Non-pigmented ciliary epithelial cell (primary cell): ENCODE measurements at regions not wholly inside any gene's neighbourhood (a gene's known extent, or its start where the extent isn't known, plus 50 kb on each side); places are given as distances from the start of the nearest gene placed in this dataset.
A peak's percentile ranks its signal among the peaks of the same experiment; 100 is the strongest.

ENCODE experiments used
- DNase-seq: peaks from one replicate; pipeline ENCODE4 v3.0.0-alpha.2; 2010; ENCODE audit warnings: low read depth

- no peak for DNase-seq
Measured at GRCh38 chr21:27764056-27764455, 797.2 kb upstream of the ADAMTS5 start.

GRCh38 chr21:27761623-27762022 lies 794.7 kb upstream of the ADAMTS5 start:
- DNase-seq = no peak

GRCh38 chr21:27759820-27760219 lies 792.9 kb upstream of the ADAMTS5 start:
- no peak for DNase-seq

GRCh38 chr21:27759091-27759659 lies 792.3 kb upstream of the ADAMTS5 start:
- DNase-seq = no peak

GRCh38 chr21:27756191-27756590 lies 789.3 kb upstream of the ADAMTS5 start:
- no peak for DNase-seq

- no peak for DNase-seq
Measured at GRCh38 chr21:27743971-27744564, 777.2 kb upstream of the ADAMTS5 start.

GRCh38 chr21:27741736-27742135 lies 774.8 kb upstream of the ADAMTS5 start:
- no peak for DNase-seq

- DNase-seq = no peak
Measured at GRCh38 chr21:27740084-27740483, 773.2 kb upstream of the ADAMTS5 start.

- no peak for DNase-seq
Measured at GRCh38 chr21:27739187-27739586, 772.3 kb upstream of the ADAMTS5 start.

GRCh38 chr21:27735699-27736098 lies 768.8 kb upstream of the ADAMTS5 start:
- DNase-seq = no peak

- DNase-seq = peak; percentile 55
Measured at GRCh38 chr21:27734146-27734545, 767.3 kb upstream of the ADAMTS5 start.

- no peak for DNase-seq
Measured at GRCh38 chr21:27725916-27726315, 759.0 kb upstream of the ADAMTS5 start.

- no peak for DNase-seq
Measured at GRCh38 chr21:27722095-27722494, 755.2 kb upstream of the ADAMTS5 start.

GRCh38 chr21:27721675-27722074 lies 754.8 kb upstream of the ADAMTS5 start:
- no peak for DNase-seq

- DNase-seq = no peak
Measured at GRCh38 chr21:27719226-27719625, 752.3 kb upstream of the ADAMTS5 start.

- no peak for DNase-seq
Measured at GRCh38 chr21:27715131-27715530, 748.2 kb upstream of the ADAMTS5 start.

GRCh38 chr21:27713154-27714109 lies 746.5 kb upstream of the ADAMTS5 start:
- DNase-seq = no peak

- DNase-seq = no peak
Measured at GRCh38 chr21:27704567-27705166, 737.8 kb upstream of the ADAMTS5 start.

GRCh38 chr21:27703791-27704190 lies 736.9 kb upstream of the ADAMTS5 start:
- DNase-seq = no peak

- DNase-seq = peak; percentile 53
Measured at GRCh38 chr21:27700974-27701614, 734.2 kb upstream of the ADAMTS5 start.

GRCh38 chr21:27695246-27695645 lies 728.4 kb upstream of the ADAMTS5 start:
- no peak for DNase-seq

GRCh38 chr21:27694667-27695066 lies 727.8 kb upstream of the ADAMTS5 start:
- DNase-seq = no peak
